HT1080 (cell line): ENCODE measurements at regions not wholly inside any gene's neighbourhood (a gene's known extent, or its start where the extent isn't known, plus 50 kb on each side); places are given as distances from the start of the nearest gene placed in this dataset.
A peak's percentile ranks its signal among the peaks of the same experiment; 100 is the strongest.

Experiments used
- DNase-seq: peaks from one replicate; pipeline ENCODE4 v3.0.0-alpha.2; 2015; ENCODE audit warnings: low read depth

- no peak for DNase-seq
These were observed 96.2 kb upstream of the TMEM72 start for GRCh38 chr10:44814929-44815328.

DNA sequence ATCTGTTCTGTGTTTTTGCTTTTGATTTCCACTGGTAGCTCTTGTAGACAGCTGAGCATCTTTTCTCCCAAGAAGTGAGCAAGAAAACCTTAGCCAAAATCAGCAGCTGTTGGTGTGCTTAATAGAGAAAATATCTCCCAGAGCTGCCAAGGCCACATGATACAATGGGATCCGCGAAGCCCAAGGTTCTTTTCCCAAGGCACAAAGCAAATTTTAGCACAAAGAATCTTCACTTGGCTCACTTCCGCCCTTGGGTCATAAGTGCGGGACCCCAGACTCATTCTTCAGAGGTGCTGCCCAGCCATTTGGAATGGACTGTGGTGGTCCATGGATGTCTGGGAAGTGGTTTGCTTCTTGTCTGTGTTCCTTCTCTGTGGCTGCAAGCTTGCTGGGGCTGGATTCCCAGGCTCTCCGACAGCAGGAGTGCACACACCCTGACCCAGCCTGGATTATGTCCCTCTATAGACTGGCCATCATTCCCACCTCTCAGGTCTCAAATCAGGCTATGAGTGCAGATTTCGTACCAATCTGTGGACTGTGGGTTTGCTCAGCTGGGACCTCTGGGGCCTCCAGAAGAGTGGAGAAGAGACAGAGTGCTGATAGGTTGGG lies 93.0 kb upstream of the TMEM72 start:
- DNase-seq, result no peak

DNA sequence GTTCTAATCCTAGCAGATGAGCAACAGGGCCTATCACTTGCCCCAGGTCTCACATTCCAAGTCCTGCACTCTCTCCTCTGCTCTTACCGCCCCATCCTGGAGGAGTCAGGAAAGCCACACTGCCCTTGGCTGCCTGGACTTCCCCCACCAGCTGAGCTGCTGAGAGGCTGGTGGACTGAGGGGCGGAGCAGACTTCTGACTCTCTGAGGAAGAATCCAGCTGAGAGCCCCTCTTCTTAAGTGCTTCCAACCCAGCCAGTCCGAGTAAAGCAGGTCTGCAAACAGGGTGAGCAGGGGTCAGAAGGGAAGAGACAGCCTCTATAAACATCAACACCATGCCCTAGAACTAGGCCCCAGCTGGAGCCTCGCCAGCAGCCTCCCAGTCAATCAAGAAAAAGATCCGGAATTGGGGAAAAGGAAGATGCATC lies 92.4 kb upstream of the TMEM72 start:
- DNase-seq, result no peak

DNA sequence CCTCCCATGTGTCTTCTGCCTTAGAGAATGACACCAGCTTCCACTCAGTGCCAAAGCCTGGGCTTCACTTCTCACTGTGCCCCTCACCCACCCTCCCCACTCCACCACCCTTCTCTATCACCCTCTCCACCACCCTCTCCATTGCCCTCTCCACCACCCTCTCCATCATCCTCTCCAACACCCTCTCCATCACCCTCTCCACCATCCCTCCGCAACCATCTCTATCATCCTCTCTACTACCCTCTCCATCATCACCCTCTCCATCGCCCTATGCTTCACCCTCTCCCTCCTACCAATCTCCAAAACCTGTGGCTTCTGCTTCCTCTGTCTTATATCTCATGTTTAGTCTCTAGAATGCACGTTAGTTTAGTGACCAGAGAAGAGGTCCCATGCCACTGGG lies 91.0 kb upstream of the TMEM72 start:
- DNase-seq, result no peak

DNA sequence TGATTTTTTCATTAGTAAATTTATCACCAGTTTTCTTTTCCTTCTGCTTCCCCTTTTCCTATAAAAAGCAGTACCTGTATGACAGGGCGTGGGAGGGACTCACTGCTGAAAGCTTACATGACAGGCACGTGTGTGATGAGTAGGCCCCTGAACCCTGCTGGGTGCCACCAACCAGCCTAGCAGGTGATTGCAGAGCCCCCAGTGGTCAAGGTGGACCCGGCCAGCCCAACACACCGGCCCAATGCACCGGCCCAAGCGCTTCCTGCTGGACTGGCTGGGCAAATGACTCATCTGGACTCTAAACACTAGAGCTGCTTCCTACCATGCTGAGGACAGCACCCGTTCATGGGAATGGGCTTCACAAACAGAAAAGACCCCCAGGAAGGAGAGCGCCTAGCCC lies 89.8 kb upstream of the TMEM72 start:
- DNase-seq, result no peak

- DNase-seq, result no peak
These were observed 88.8 kb upstream of the TMEM72 start for GRCh38 chr10:44822349-44822748.

DNA sequence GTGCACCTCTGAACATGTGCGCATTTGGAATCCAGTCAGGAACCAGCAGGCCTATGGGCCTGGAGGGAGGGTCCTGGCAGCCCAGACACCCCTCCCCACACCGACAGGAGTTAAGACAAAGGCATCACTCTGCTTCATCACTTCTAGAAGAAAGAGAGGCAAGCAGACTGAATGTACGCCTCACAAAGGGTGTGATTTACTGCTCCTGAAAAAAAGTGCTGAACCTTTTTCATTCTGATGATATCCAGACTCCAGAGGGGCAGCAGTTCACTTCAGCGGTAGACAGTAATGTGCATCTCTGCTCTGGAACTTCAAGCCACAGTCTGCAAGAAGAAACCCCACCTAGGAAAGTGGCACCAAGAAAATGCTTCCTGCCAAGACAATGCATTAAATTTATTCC lies 88.2 kb upstream of the TMEM72 start:
- DNase-seq, result no peak

- no peak for DNase-seq
These were observed 86.5 kb upstream of the TMEM72 start for GRCh38 chr10:44824607-44825006.

DNA sequence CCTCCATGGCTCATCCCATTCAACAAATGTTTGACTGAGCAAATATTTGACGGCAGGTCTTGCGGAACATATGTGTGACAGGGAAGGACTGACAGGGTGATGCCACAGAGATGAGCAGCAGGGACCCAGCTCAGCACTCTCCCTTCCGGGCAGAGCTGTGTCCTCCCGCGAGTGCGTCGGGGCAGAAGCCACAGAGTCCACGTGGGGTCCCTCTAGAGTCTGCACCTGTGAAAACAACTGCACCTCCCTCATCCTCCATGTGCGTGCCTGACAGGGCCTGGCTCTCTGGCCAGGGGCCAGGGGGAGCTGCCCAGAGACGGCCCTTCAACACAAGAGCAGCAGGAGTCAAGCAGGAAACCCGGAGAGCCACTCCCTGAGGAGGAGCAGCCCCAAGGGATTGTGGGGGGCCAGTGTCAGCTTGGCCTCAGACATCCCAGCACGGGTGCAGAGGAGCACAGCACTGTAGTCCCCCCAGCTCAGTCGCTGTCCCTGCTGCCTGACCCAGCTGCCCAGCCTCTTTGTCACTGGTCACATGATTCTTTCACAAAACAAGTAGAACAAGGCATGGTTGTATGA lies 83.6 kb upstream of the TMEM72 start:
- no peak for DNase-seq

DNA sequence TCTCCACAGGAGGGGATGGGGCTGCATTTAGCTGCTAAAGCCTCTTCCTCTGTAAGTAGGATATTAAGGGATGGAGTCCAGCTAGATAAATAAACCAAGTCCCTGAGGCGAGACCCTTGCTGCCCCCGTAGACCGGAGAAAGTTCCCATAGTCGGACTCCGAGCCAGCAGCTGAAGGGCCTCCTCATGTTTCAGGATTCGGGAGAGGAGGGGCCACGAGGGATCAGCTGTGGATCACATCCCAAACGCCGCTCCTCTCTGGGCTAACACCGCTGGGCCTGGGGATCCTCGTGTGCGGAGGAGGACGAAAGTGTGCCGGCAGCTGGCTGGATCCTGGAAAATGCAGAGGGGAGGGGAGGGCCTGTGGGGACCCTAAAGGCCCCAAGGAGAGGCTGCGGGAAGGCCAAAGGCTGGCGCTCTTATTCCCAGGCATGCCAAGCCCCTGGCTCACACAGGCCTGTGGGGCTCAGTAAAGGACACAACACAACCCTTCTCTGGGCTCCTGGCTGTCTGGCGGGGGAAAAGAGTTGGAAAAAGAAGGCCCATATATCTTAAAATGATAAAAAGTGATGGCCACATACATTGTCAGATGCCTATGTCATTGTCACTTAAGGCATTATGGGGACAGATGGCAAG lies 82.5 kb upstream of the TMEM72 start:
- no peak for DNase-seq

- no peak for DNase-seq
These were observed 81.7 kb upstream of the TMEM72 start for GRCh38 chr10:44829426-44829825.

GRCh38 chr10:44830022-44830421 lies 81.1 kb upstream of the TMEM72 start:
- DNase-seq, result peak; percentile 70

- no peak for DNase-seq
These were observed 79.6 kb upstream of the TMEM72 start for GRCh38 chr10:44831581-44831980.

DNA sequence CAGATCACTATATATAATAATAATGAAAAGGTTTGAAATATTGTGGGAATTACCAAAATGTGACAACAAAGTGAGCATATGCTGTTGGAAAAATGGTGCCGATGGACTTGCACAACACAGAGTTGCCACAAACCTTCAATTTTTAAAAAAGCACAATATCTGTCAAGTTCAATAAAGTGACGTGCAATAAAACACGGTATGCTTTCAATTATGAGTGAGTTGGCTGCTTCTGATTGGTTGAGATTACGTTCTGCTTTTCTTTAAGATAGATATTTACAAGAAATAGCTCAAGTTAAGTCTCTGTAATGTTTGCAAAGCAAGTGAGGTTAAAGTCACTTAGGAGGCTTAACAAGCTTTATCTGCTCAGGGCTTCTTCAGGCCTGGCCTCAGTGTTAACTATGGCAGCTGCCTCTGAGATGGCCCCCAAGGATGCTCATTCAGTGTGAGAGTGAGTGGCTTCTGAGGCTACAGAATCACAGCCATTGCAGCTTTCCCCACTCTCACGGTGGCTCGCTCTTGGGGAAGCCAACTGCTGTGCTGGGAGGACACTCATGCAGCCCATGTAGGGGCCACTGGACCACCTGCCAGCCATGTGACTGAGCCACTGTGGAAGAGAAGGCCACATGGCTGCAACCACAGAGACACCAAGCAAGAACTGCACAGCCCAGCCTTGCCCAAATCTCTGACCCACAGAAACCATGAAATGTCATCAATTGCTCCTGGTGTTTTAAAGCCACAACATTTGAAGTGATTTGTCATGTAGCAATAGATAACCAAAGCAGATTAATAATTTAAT lies 78.3 kb upstream of the TMEM72 start:
- DNase-seq, result no peak

- DNase-seq, result no peak
These were observed 77.0 kb upstream of the TMEM72 start for GRCh38 chr10:44834131-44834530.

- no peak for DNase-seq
These were observed 75.8 kb upstream of the TMEM72 start for GRCh38 chr10:44835300-44835699.

DNA sequence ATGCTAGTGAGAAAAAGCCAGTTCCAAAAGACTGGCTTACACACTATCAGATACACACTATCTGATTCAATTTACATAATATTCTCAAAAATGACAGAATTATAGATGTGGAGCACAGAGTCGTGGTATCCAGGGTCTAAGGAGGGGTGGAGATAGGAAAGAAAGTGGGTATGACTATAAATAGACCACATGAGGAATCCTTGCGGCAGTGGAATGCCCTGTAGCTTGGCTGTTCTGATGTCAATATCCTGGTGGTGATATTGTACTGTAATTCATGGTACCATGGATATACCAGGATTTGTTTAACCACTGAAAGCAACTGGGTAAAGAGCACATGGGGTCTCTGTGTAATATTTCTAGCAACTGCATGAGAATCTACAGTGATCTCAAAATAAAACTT lies 67.7 kb upstream of the TMEM72 start:
- no peak for DNase-seq

- no peak for DNase-seq
These were observed 65.6 kb upstream of the TMEM72 start for GRCh38 chr10:44845361-44846175.

DNA sequence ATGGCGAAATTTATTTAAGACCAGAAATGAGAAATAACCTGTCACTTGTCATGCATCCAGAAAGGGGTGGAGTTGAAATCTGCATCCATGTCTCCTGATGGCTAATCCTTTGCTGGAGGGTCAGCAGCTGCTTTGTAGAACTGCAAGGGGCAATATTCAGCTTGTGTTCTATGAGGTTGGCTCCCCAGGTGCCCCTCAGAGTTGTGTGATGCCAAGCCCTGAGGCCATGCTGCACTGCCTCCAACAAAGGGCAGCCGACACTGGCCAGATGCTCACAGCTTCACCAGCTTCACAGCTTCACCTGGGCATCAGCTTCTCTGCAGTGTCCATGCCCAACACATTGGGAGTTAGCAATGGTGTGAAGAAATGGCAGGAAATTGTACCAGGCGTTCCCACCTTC lies 64.0 kb upstream of the TMEM72 start:
- DNase-seq, result no peak

GRCh38 chr10:44848211-44848610 lies 62.9 kb upstream of the TMEM72 start:
- no peak for DNase-seq

- DNase-seq, result no peak
These were observed 61.2 kb upstream of the TMEM72 start for GRCh38 chr10:44849936-44850335.
